Uterus (tissue), 2 donors: ENCODE measurements at regions not wholly inside any gene's neighbourhood (a gene's known extent, or its start where the extent isn't known, plus 50 kb on each side); places are given as distances from the start of the nearest gene placed in this dataset.

Experiments
- POLR2A ChIP-seq, 2 donors: fragments of 450-650 bp; IDR thresholded peaks; one replicate each; pipeline ENCODE4 v1.6.1; 2016; ENCODE audit warnings: antibody characterized with exemption in 2 of 2, mild to moderate bottlenecking in 1 of 2, moderate library complexity in 1 of 2
- TF ChIP-seq, protein P1 (sequence below), 4 experiments: fragments of 200-600 bp in 2 of 4; fragments of 450-650 bp in 2 of 4; sonication (generic) in 2 of 4; IDR thresholded peaks; one replicate each; pipeline ENCODE4 v1.5.1; 2016 to 2019; ENCODE audit warnings: antibody characterized with exemption in 4 of 4, mild to moderate bottlenecking in 2 of 4, moderate library complexity in 1 of 4

DNA sequence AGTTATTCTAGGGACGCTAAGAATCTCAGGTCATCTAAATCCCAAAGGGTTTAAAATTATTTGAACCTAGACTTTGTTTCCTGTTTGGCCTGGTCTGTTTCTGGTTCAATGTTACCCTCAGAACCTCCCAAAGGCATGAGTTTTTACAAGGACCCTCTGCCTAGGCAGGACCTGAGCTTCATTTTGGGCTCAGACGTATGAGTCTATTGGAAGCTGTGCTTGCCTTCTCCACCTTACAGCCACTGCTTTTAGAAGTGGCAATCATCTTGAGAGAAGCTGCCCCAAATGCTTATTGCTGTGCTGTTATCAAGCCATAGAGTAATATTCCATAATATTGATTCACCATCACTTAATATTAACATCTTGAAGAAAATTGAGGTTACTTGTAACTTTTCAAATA is 510.4 kb downstream of the TLE4 start:
- TF ChIP-seq, protein P1, sequence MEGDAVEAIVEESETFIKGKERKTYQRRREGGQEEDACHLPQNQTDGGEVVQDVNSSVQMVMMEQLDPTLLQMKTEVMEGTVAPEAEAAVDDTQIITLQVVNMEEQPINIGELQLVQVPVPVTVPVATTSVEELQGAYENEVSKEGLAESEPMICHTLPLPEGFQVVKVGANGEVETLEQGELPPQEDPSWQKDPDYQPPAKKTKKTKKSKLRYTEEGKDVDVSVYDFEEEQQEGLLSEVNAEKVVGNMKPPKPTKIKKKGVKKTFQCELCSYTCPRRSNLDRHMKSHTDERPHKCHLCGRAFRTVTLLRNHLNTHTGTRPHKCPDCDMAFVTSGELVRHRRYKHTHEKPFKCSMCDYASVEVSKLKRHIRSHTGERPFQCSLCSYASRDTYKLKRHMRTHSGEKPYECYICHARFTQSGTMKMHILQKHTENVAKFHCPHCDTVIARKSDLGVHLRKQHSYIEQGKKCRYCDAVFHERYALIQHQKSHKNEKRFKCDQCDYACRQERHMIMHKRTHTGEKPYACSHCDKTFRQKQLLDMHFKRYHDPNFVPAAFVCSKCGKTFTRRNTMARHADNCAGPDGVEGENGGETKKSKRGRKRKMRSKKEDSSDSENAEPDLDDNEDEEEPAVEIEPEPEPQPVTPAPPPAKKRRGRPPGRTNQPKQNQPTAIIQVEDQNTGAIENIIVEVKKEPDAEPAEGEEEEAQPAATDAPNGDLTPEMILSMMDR (IDR thresholded peaks at IDR 0.05) = no peak
- no peak for TF ChIP-seq POLR2A (IDR thresholded peaks at IDR 0.05)
